Type B pancreatic cell (in vitro differentiated cells): ENCODE measurements at regions not wholly inside any gene's neighbourhood (a gene's known extent, or its start where the extent isn't known, plus 50 kb on each side); places are given as distances from the start of the nearest gene placed in this dataset.
"Not testable (repeated sequence)": the region's sequence is repeated elsewhere in the genome, so short reads cannot be mapped to it uniquely, and the experiment has no call there.

Source experiments
- DNase-seq: peaks from one replicate; pipeline ENCODE4 v3.0.0; 2021; ENCODE audit warnings: mixed read lengths; ENCODE audit not compliant: unreplicated experiment; ENCODE audit errors: extremely low spot score
- H3K27ac Mint-ChIP-seq: 2 replicates; pipeline ENCODE4 v1.8.0; 2021; ENCODE audit warnings: mild to moderate bottlenecking, mixed read lengths
- H3K27me3 Mint-ChIP-seq: 2 replicates; pipeline ENCODE4 v1.8.0; 2021; ENCODE audit warnings: mixed read lengths
- H3K36me3 Mint-ChIP-seq: 2 replicates; pipeline ENCODE4 v1.8.0; 2021; ENCODE audit warnings: mixed read lengths
- H3K4me1 Mint-ChIP-seq: one replicate; pipeline ENCODE4 v1.8.0; 2021; ENCODE audit warnings: mixed read lengths; ENCODE audit not compliant: unreplicated experiment
- H3K4me3 Mint-ChIP-seq: 2 replicates; pipeline ENCODE4 v1.8.0; 2021; ENCODE audit warnings: mild to moderate bottlenecking, mixed read lengths
- H3K9me3 Mint-ChIP-seq: 2 replicates; pipeline ENCODE4 v1.8.0; 2021; ENCODE audit warnings: mixed read lengths

GRCh38 chr2:87633287-87633963 lies 114.5 kb upstream of the PLGLB2 start:
- H3K36me3 Mint-ChIP-seq, H3K4me1 Mint-ChIP-seq, H3K9me3 Mint-ChIP-seq, DNase-seq, H3K4me3 Mint-ChIP-seq, H3K27ac Mint-ChIP-seq, H3K27me3 Mint-ChIP-seq: not testable (repeated sequence)

GRCh38 chr2:87634106-87634505 lies 113.8 kb upstream of the PLGLB2 start:
- not testable (repeated sequence) for H3K27ac Mint-ChIP-seq, DNase-seq, H3K4me1 Mint-ChIP-seq, H3K4me3 Mint-ChIP-seq, H3K36me3 Mint-ChIP-seq, H3K27me3 Mint-ChIP-seq, H3K9me3 Mint-ChIP-seq

- H3K27me3 Mint-ChIP-seq, H3K4me1 Mint-ChIP-seq, H3K9me3 Mint-ChIP-seq, H3K36me3 Mint-ChIP-seq, H3K27ac Mint-ChIP-seq, H3K4me3 Mint-ChIP-seq, DNase-seq: not testable (repeated sequence)
These were observed 112.8 kb upstream of the PLGLB2 start for GRCh38 chr2:87634971-87635650.

- DNase-seq, H3K4me3 Mint-ChIP-seq, H3K4me1 Mint-ChIP-seq, H3K9me3 Mint-ChIP-seq, H3K27ac Mint-ChIP-seq, H3K27me3 Mint-ChIP-seq, H3K36me3 Mint-ChIP-seq: not testable (repeated sequence)
These were observed 111.6 kb upstream of the PLGLB2 start for GRCh38 chr2:87636246-87636645.

GRCh38 chr2:87636735-87637134 lies 111.2 kb upstream of the PLGLB2 start:
- H3K27ac Mint-ChIP-seq, H3K36me3 Mint-ChIP-seq, H3K9me3 Mint-ChIP-seq, H3K4me3 Mint-ChIP-seq, DNase-seq, H3K27me3 Mint-ChIP-seq, H3K4me1 Mint-ChIP-seq: not testable (repeated sequence)

- H3K27me3 Mint-ChIP-seq, DNase-seq, H3K9me3 Mint-ChIP-seq, H3K4me1 Mint-ChIP-seq, H3K4me3 Mint-ChIP-seq, H3K36me3 Mint-ChIP-seq, H3K27ac Mint-ChIP-seq: not testable (repeated sequence)
These were observed 110.5 kb upstream of the PLGLB2 start for GRCh38 chr2:87637249-87637990.

GRCh38 chr2:87638114-87638807 lies 109.6 kb upstream of the PLGLB2 start:
- H3K4me1 Mint-ChIP-seq, H3K9me3 Mint-ChIP-seq, H3K4me3 Mint-ChIP-seq, H3K27me3 Mint-ChIP-seq, DNase-seq, H3K36me3 Mint-ChIP-seq, H3K27ac Mint-ChIP-seq: not testable (repeated sequence)

- not testable (repeated sequence) for H3K36me3 Mint-ChIP-seq, DNase-seq, H3K4me1 Mint-ChIP-seq, H3K9me3 Mint-ChIP-seq, H3K27ac Mint-ChIP-seq, H3K4me3 Mint-ChIP-seq, H3K27me3 Mint-ChIP-seq
These were observed 109.0 kb upstream of the PLGLB2 start for GRCh38 chr2:87638872-87639271.

GRCh38 chr2:87639801-87640440 lies 108.0 kb upstream of the PLGLB2 start:
- H3K36me3 Mint-ChIP-seq, H3K27ac Mint-ChIP-seq, H3K4me1 Mint-ChIP-seq, DNase-seq, H3K9me3 Mint-ChIP-seq, H3K4me3 Mint-ChIP-seq, H3K27me3 Mint-ChIP-seq: not testable (repeated sequence)

- not testable (repeated sequence) for H3K36me3 Mint-ChIP-seq, H3K4me1 Mint-ChIP-seq, H3K27me3 Mint-ChIP-seq, H3K27ac Mint-ChIP-seq, H3K9me3 Mint-ChIP-seq, DNase-seq, H3K4me3 Mint-ChIP-seq
These were observed 106.8 kb upstream of the PLGLB2 start for GRCh38 chr2:87640961-87641563.

- not testable (repeated sequence) for H3K4me1 Mint-ChIP-seq, H3K27ac Mint-ChIP-seq, H3K36me3 Mint-ChIP-seq
These were observed 104.7 kb upstream of the PLGLB2 start for GRCh38 chr2:87643165-87643564.

GRCh38 chr2:87647737-87648498 lies 100.0 kb upstream of the PLGLB2 start:
- not testable (repeated sequence) for H3K27me3 Mint-ChIP-seq, H3K4me1 Mint-ChIP-seq, H3K27ac Mint-ChIP-seq, H3K9me3 Mint-ChIP-seq, DNase-seq, H3K4me3 Mint-ChIP-seq, H3K36me3 Mint-ChIP-seq

More at GRCh38 chr2:87643165-87643564, 104.7 kb upstream of the PLGLB2 start:
- not testable (repeated sequence) for H3K4me3 Mint-ChIP-seq, H3K27me3 Mint-ChIP-seq, DNase-seq, H3K9me3 Mint-ChIP-seq
